ENCODE measurements at regions not wholly inside any gene's neighbourhood (a gene's known extent, or its start where the extent isn't known, plus 50 kb on each side); places are given as distances from the start of the nearest gene placed in this dataset.

GRCh38 chr2:81984969-81985637, 1680.6 kb upstream of the LRRTM1 start:
- no peak for TF ChIP-seq GATA2 (IDR thresholded peaks at IDR 0.05; ENCODE audit: low read depth, low read length)
- TF ChIP-seq GATA3 (IDR thresholded peaks at IDR 0.05; ENCODE audit: low read depth, low read length), result no peak

Measured in SH-SY5Y (cell line).